ENCODE measurements at regions not wholly inside any gene's neighbourhood (a gene's known extent, or its start where the extent isn't known, plus 50 kb on each side); places are given as distances from the start of the nearest gene placed in this dataset.

- TF ChIP-seq CREB1 (CRISPR knock-in tag; IDR thresholded peaks at IDR 0.05) (no peak), TEAD4 (CRISPR knock-in tag; IDR thresholded peaks at IDR 0.05) (no peak), MAX (CRISPR knock-in tag; IDR thresholded peaks at IDR 0.05) (no peak), ZNF121 (CRISPR knock-in tag; IDR thresholded peaks at IDR 0.05) (no peak), ZBTB21 (CRISPR knock-in tag; IDR thresholded peaks at IDR 0.05; ENCODE audit: borderline replicate concordance) (no peak)
- TF ChIP-seq, protein P1, sequence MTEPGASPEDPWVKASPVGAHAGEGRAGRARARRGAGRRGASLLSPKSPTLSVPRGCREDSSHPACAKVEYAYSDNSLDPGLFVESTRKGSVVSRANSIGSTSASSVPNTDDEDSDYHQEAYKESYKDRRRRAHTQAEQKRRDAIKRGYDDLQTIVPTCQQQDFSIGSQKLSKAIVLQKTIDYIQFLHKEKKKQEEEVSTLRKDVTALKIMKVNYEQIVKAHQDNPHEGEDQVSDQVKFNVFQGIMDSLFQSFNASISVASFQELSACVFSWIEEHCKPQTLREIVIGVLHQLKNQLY (CRISPR knock-in tag; IDR thresholded peaks at IDR 0.05), result no peak
- TF ChIP-seq, protein P2, sequence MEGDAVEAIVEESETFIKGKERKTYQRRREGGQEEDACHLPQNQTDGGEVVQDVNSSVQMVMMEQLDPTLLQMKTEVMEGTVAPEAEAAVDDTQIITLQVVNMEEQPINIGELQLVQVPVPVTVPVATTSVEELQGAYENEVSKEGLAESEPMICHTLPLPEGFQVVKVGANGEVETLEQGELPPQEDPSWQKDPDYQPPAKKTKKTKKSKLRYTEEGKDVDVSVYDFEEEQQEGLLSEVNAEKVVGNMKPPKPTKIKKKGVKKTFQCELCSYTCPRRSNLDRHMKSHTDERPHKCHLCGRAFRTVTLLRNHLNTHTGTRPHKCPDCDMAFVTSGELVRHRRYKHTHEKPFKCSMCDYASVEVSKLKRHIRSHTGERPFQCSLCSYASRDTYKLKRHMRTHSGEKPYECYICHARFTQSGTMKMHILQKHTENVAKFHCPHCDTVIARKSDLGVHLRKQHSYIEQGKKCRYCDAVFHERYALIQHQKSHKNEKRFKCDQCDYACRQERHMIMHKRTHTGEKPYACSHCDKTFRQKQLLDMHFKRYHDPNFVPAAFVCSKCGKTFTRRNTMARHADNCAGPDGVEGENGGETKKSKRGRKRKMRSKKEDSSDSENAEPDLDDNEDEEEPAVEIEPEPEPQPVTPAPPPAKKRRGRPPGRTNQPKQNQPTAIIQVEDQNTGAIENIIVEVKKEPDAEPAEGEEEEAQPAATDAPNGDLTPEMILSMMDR (IDR thresholded peaks at IDR 0.05), result no peak
- TF ChIP-seq, protein P3, sequence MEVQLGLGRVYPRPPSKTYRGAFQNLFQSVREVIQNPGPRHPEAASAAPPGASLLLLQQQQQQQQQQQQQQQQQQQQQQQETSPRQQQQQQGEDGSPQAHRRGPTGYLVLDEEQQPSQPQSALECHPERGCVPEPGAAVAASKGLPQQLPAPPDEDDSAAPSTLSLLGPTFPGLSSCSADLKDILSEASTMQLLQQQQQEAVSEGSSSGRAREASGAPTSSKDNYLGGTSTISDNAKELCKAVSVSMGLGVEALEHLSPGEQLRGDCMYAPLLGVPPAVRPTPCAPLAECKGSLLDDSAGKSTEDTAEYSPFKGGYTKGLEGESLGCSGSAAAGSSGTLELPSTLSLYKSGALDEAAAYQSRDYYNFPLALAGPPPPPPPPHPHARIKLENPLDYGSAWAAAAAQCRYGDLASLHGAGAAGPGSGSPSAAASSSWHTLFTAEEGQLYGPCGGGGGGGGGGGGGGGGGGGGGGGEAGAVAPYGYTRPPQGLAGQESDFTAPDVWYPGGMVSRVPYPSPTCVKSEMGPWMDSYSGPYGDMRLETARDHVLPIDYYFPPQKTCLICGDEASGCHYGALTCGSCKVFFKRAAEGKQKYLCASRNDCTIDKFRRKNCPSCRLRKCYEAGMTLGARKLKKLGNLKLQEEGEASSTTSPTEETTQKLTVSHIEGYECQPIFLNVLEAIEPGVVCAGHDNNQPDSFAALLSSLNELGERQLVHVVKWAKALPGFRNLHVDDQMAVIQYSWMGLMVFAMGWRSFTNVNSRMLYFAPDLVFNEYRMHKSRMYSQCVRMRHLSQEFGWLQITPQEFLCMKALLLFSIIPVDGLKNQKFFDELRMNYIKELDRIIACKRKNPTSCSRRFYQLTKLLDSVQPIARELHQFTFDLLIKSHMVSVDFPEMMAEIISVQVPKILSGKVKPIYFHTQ (CRISPR knock-in tag; IDR thresholded peaks at IDR 0.05), result no peak
Observed at GRCh38 chr20:40452758-40453157, 236.3 kb downstream of the MAFB start.

All from WTC11 (cell line).